ENCODE measurements at regions not wholly inside any gene's neighbourhood (a gene's known extent, or its start where the extent isn't known, plus 50 kb on each side); places are given as distances from the start of the nearest gene placed in this dataset.
A peak's percentile ranks its signal among the peaks of the same experiment; 100 is the strongest.

DNA sequence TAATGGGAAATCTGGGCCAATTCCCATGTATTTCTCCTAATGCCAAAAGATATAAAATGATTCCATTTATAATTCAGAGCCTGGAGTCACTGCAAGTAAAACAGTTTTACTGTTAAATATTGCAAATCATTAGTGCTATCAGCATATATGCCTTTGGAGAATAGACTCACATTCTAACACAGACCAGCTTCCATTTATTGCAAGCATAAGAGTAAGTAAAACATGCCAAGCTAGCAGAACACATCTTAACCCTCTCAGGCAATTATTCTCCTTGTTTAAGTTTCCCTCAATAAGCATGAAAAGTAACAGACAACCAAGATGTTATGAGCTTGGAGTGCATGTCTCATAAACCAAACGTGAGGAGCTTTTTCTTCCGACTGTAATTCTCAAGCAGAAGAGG, 173.9 kb upstream of the GRIP1 start:
- DNase-seq: no peak

DNA sequence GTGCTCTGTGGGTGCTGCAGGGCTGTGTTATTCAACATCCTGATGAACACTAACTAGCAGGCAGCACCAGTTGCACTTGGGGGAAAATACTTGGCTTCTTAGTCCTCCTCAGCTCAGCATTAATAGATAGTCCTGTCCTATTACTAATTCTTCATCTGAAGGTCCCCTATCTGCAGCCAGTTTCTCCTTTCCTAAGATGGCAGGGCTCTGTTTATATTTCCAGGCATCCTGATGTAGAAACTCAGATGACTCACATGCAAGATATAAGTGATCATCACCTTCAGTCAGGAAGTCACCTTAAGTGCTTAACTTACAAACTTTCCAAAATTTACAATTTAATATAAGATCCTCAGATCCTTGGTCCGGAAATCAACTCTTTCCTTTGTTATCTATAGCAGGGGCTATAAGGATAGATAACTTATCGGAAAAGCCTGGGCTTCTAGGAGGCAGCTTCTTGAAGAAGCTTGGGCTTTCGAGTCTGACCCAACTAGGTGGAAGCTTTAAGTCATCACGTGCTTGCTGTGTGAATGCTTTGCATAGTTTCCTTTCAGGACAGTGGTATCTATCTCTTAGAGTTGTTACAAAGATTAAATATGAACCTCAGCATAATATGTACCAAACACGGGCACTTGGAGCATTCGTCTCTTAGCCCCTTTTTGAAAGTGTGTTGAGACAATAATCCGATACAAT, 181.0 kb upstream of the GRIP1 start:
- no peak for DNase-seq

DNA sequence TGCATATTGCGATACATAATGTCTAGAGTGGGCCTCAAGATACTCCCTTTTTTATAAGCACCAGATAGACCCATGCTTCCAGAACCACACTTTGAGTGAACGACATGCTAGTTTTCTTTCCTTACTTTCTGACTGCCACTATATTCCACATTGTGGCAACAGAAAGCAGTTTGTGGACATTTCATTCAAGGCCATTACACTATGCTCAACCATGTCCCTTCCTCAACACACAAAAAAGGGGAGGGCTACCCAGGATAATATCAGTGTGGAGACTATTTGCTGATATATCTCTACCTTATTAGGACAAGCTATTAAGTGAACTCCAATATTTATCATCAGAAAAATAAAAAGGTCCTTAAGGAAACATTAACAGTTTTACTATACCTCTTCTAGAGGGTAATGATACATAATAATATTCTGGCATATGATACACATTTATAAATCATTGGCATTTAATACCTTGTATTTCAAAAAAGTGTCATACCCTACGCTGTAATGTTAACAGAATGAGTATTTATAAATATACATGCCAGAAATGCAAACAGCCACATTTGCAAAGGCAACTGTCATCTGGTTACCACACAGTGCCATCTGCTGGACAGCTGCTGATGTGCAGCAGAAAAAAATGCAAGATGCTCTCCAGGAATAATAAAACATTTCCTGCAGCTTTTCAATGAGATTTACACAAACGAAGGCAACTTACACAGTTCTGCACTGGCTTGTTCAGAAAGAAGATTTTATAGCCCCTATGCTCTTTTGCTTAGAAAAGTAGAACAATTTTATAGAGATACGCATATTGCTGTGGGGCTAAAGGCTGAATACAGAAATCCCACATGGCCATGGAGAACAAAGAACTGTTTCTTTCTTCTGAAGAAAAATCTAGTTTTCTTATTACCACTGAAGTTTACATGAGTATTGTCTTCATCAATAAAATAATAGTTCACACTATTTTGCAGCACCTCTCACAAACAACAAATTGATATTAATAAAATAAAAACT, 182.2 kb upstream of the GRIP1 start:
- DNase-seq: peak; percentile 46

DNA sequence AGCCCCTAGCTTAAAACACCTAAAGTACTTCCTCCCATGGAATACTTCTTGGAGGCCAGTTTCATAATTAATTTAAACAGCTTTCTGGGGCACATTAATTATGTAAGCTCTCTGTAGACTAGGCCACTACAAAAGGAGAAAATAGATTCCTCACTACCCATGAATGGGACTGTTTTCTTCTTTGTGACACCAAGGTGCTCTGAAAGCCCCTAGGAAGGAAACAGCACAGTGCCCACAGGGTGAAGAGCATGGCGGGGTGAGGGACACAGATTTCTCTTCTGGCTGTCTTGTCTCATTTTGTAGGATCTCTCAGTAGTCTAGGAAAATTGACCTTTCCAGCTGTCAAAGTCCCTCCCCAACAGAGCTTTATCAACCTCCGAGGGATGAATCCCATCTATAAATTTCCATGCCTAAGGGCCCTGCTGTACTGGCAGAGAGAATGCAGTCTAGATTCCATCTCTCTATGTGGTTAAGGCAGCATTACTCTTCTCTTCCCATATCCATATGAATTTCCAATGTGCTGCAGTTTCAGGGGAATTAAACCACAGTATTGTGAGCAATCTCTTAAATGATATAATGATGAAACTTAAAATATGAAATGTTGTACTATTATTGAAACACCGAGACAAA, 183.6 kb upstream of the GRIP1 start:
- DNase-seq: no peak

DNA sequence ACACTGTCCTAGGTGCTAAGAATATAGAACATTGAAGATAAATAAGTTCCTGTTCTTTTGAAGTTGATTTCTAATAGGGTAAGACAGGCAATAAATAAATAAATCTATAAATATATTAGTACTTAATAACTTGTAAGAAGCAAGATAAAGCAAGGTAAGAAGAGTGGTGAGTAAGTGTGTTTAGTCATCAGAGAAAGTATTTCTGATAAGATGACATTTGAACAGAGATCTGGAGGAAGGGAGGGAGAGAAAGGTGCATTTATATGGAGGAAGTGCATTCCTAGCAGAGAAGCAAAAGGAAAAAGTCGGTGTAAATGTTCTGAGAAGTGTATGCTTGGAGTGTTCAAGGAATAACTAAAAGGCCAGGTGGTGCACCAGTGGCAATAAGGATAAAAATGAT, 184.4 kb upstream of the GRIP1 start:
- DNase-seq: no peak

DNA sequence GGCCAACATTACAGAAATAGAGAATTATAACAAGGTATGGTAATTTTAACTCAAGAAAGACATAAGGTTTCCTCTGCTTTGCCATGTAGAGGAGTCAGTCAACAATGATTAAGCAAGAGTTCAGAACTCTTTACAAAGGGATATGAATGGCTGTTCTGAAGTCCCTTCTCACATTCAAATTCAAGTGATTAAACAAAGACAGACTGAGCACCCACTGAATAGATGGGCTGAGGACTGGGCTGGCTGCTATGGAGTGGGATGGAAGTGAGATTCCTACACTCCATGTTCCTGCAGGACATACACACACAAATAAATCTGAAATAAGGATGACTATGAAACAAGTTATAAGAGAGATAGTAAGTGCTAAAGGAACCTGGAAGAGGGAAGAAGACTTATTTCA, 199.0 kb upstream of the GRIP1 start:
- DNase-seq: no peak

DNA sequence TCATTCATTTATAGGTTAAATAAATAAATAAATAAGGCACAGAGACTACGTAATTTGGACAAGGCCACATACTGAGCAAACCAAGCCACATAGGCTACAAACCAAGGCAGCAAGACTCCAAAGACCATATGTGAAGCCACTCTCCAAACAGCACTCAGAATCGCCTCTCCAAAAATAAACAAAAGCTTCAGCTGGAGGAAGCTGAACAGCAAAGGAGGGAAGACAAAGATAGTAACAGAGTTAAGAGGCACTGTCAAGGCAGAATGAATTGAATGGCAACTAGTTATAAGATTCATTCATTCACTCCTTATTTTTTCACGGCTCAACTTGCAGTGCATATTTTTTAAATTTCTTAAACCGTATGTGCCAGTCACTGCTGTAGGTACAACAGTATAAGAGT, 200.5 kb upstream of the GRIP1 start:
- DNase-seq: no peak

DNA sequence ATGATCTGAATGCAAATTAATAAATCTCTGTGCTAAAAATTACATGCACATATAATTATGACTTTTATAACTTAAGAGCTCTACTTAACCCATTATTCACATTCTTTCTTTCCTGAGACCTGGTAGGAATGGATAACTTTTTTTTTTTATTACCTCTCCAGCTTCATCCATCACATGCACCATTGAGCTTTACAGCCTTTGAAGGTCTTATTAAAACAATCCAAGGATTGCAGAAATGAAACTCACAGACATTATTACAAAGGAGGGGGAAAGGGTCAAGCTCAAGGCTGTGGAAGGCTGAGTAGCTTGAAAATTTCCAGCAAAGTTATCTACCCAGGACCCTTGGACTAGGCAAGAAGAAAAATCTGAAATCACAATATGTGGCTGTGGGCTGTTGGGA, 202.5 kb upstream of the GRIP1 start:
- DNase-seq: no peak

DNA sequence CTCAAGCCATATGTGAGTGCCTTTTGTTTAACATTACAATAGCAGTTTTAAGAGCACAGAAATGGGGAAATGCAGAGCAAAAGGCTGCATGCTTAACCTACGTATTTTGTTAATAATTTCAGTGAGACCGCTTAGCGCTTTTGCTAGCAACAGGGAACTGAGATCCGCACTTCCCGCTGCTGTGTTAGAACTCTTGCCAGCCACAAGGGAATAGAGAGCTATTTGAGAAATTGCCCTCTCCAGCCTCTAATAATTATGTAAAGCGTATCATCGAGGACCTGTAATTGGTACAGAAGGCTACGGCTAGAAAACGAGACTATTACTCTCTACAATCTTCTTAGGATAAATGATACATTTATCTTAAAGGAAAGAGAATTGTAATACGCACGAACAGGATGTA, 205.2 kb upstream of the GRIP1 start:
- DNase-seq: no peak

DNA sequence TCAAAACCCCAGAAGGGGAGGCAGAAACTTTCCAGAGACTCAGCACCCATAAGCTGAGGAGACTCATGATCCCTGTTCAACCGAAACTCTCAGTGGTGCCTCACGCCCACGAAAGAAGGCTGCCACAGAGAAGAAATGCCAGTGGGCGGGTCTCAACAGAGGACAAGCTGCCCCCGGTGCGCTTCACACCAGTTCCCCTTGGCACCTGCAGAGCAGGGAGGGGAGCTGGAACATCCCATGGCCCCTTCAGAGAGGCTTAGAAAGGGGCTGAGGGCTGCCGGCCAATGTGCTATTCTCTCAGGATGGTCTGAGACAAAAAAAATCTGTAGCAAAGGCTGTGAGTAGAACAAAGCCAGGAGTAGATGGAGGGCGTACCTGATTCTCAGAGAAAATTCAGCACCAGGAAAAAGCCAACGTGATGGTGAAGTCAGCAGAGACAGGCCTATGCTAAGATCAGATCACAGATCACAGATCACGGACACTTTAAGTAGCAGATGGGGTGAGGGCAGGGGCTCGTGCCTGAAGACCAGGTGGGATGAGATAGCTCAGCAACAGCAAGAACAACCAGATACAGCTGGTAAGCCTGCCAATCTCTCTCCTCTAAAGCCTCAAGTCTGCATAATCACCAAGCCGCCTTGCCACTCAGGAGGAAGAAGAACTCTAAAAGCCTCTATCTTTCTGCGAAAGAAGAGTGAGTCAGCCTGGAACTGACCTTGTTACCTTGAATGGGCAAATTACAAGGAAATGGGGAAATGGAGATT, 206.4 kb upstream of the GRIP1 start:
- DNase-seq: no peak

DNA sequence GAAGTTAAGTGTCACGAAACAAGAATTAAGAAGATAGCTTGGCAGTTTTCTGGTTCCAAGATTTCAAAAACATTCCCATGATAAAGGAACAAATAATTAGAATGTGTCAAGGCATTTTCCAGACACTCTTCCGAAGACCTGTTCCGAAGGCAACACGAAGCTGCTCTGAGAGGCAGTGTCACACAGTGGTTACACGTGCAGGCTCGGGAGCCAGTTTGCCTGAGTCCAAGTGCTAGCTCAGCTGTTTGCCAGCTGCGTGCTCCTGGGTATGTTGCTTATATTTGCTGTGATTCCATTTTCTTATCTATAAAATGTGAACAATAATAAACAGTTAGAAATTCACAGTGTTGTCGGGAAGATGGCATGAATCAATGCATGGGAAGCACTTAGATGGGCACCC, 217.9 kb upstream of the GRIP1 start:
- no peak for DNase-seq

DNA sequence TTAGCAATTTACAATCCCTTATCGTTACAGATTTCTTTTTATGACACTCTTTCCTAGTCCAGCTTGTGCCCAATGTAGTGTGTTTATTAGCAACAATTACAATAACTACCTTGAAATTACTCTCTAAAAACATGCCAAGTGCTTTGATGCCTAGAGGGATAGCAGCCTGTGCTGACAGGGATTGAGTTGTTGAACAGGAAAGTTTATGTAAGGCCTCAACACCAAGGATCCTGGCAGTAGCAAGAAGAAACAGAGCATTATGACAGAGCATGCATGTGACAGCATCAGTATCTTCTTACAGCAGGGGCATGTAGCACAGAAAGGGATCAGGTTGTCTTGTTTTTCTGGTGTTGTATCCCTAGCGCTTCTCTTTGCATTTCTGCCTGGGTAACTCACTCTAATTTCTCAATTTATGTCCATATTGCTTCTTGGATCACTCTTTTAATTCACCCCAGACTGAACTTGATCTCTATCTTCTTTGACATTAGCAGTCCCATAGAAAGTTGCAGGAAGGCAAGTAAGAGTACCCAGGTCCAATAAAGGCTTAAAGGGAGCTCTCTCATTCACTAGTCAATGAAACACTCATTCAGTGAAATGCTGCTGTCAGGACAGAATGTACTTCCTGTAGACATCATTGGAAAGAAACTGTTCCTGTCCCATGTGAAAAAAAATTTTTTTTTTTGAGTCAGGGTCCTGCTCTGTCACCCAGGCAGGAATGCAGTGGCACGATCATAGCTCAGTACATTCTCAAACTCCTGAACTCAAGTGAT, 220.0 kb upstream of the GRIP1 start:
- no peak for DNase-seq

DNA sequence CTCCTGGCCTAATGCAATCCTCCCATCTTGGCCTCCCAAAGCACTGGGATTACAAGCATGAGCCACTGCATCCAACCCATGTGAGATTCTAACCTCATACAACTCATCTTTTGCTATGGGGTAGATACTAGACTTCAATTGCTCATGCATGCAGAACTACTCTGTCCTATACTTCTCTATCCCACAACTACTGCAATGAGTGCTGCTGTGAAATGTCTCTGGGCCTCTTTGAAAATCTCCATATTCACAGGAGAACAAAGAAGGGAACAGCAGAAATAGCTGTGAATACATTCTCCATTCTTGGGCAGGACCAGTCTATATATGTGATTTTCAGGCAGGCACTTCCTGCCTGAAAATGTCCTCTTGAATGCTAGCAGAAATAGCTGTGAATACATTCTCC, 220.7 kb upstream of the GRIP1 start:
- DNase-seq: no peak

DNA sequence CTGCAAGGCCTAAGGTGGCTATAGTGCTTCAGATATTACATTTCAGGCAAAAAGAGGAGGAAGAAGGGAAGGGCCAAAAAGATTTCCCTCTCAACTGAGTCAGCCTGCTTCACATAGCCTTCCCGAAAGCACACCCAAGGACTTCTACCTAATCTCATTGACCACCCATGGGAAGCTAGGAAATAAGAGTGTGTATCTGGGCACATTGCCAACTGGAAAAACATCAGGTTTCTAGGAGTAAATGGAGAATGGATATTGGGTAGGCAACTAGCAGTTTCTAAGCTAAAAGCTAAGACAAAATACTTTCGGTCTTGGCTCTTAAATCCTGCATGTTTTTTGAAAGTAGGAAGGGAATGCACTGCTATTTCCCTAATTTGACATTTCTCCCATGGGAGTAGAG, 221.7 kb upstream of the GRIP1 start:
- no peak for DNase-seq

DNA sequence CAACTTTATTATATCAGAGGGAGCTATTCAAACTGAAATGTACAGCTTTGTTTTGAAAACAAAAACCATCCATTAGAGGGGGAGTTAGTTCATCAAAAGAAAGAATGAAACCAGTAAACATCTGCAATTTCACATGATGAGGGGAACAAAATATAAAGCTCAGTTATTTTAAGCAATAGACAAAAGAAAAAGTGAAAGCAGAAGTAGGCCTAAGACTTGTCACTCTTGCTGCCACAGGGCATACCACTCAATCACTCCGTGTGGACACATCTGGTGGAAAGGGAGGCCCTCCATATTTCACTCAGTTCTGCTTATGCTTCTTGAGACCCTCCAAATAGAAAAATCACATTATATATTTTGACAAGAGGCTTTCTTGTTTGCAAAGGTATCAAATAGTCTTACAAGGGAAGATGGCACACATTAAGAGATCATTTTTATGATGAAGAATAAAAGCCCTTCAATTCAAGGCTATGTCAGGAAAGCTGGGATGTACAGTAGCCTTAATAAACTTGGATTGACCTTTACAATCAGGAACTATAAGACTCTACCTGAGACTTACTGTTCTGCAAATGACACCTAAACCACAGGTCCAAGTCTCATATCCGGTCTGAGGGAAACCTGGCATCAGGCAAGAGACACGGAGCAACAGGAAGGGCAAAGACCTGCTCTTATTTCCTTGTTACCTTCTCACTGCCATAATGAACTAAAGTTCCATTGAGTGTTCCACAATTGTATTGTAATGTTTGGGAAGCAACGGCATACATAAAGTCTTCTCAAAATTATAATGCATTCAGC, 222.5 kb upstream of the GRIP1 start:
- no peak for DNase-seq

DNA sequence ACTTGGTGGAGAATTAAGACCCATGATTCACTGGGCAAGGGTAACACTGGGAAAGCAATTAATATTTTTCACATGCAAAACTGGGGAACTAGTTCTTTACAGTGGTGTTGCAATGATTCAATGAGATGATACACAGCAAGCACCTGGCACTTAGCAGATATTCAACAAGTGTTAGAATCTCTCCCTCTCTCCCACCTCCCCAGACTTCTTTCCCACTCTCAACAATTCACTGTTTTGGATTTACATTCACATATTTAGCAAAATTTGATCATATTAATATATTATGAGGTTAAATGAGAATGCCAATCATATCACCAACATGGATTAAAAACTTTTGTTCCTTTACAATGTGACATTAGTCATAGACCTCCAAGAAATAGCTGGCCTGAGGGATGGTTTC, 223.1 kb upstream of the GRIP1 start:
- no peak for DNase-seq

DNA sequence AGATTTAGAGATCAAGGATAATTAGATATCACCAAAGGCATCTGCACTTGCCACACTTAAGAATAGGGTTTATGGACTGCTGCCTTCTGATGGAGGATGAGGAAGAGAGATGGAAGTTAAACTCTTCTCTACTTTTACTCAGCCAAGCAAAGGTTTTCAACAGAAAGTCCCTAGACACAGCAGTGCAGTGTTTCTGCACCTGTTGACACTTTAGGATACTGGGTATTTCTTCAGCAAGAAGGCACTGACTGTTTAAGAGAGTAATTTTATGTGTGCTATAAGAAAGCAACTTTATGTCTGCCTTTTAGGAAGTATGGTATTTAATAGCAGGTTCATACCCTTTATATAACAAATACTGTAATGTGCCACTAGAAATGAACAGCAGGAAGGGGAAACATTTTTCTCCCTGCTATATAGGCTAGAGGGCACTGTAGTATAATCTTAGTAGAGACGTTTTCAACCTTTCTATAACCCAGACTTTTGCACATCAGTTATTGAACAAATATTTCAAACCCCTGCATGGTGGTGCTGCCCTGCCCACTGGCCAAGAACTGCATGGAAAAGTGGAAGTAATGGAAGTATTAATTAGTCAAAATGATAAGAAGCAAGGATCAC, 225.0 kb upstream of the GRIP1 start:
- no peak for DNase-seq

DNA sequence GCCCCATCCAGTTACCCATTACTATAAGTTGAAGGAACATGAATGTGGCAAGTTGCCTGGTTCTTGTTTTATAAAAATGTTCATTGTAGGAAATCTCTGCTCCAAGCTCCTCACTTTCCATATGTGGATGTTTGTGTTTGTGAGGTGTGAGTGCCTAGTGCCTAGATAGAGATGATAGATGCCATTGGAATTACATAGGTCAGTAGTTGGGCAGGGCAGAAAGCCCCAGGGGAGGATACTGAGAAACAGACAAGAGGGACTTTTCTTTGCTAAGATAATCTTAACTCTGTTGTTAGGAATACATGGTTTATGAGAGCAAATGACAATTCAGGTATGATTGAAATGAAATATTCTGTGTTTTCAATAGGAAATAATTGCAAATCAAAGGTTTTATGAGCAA, 226.3 kb upstream of the GRIP1 start:
- no peak for DNase-seq

DNA sequence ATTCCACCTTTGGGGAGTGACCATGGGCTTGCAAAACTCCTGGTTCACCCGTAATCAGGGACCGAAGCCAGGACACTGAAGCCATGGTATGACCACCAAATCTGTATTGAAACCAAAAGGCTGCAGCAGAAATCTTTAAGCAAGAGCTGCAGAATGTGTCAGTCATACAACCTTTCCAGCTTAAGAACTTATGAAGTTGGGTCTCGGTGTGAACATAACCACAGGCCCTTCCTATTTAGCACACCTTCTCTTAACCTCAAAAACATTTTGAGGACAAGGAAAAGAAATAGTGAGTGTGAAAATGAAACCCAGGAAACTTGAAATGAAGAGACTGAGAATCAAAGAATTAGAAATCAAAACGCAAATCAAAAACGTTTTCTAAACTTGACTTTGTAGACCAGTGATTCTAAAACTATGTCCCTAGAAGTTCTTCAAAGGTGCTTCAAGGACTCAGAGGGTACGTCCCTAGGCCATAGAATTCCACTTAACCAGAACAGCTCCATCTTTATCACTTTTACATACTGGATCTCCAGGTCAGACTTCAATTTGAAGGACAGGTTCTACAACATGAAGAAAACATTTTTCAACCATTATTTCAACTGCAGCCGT, 231.6 kb upstream of the GRIP1 start:
- DNase-seq: no peak

DNA sequence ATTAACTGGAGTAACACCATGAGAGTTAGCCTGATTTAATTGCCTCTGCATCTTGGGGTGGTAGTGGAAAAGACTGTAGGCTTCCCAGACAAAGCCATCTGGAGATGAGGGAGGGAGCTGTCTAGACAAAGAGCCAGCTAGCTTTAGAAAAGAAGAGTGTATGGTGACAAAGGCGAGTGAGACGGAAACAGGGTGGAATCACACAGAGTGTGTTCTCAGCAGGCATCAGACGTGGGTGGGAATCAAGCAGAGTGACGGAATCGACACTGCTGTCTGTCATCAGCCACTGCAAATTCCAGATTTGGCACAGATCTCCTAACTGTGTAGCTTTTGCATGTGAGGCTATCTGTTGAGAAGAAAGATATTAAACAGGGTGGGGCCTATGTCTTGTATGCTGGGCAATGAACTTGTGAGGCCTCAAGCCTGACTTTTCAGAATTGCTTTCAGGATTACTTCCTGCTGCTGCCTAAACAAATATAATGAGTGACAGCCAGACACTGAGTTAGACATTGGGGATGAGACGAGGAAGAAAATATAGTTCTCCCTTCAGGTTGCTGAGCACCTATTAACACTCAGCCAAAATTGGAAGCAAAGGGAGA, 236.5 kb upstream of the GRIP1 start:
- DNase-seq: no peak
